Endothelial cell of umbilical vein (primary cell): ENCODE measurements at regions not wholly inside any gene's neighbourhood (a gene's known extent, or its start where the extent isn't known, plus 50 kb on each side); places are given as distances from the start of the nearest gene placed in this dataset.

Source experiments
- BruUV-seq: library from RNA; stranded (reverse); fragments of 400-500 nt; replicated peaks from 2 replicates; lab custom pipeline; 2021; lab: Mats Ljungman, UMichigan
- CTCF ChIA-PET: fragments of 300-600, 350-600 bp; sonication (Branson Sonifier 250); formaldehyde crosslinking; loops from one replicate; lab custom pipeline; 2021; ENCODE audit warnings: antibody characterized with exemption, inconsistent platforms; lab: Charles Lee
- POLR2A ChIA-PET: fragments of 300-600, 350-600 bp; sonication (Branson Sonifier 250); formaldehyde crosslinking; loops from one replicate; lab custom pipeline; 2021; ENCODE audit warnings: antibody characterized with exemption, inconsistent platforms; lab: Charles Lee
- DNase-seq: peaks from one replicate; pipeline ENCODE4 v3.0.0-alpha.2; 2011; ENCODE audit warnings: low read depth, low spot score
- FAIRE-seq: peaks from 2 replicates; lab custom pipeline; 2011; peaks lifted over from hg19 to GRCh38; lab: Jason Lieb, UNC
- H2AFZ ChIP-seq: 2 replicates; pipeline ENCODE4 v1.6.0; 2012; ENCODE audit warnings: low read depth, low read length, control low read depth, inconsistent platforms
- H3K27ac ChIP-seq: 2 replicates; pipeline ENCODE4 v1.5.1; 2011; ENCODE audit warnings: low read depth, mild to moderate bottlenecking, control low read depth, low read length, moderate library complexity; ENCODE audit not compliant: insufficient read depth
- H3K27me3 ChIP-seq, 2 experiments: 2 replicates each; pipeline versions ENCODE4 v1.6.0 to v1.6.1; 2011; ENCODE audit warnings: low read length in 2 of 2, mixed read lengths in 1 of 2; ENCODE audit not compliant: control insufficient read depth in 2 of 2, insufficient read depth in 2 of 2
- H3K36me3 ChIP-seq, 2 experiments: 2 replicates in 1 of 2; 3 replicates in 1 of 2; pipeline ENCODE4 v1.5.1; 2011; ENCODE audit warnings: low read length in 2 of 2, mild to moderate bottlenecking in 1 of 2, moderate library complexity in 1 of 2; ENCODE audit not compliant: control insufficient read depth in 2 of 2, insufficient read depth in 2 of 2; ENCODE audit errors: extremely low read depth in 1 of 2
- H3K4me1 ChIP-seq: 3 replicates; pipeline ENCODE4 v1.5.1; 2011; ENCODE audit warnings: mild to moderate bottlenecking, low read length; ENCODE audit not compliant: control insufficient read depth, insufficient read depth; ENCODE audit errors: extremely low read depth
- H3K4me2 ChIP-seq: 2 replicates; pipeline ENCODE4 v1.6.1; 2011; ENCODE audit warnings: low read length, control low read depth, mixed read lengths; ENCODE audit not compliant: insufficient read depth
- H3K4me3 ChIP-seq, 3 experiments: fragments of 200-600 bp in 1 of 3; sonication (generic), shearing (Covaris generic) in 1 of 3; replicated peaks in 1 of 3; 2 replicates each; pipeline ENCODE4 v1.5.1; 2011 to 2016; ENCODE audit warnings: control low read depth in 3 of 3, low read length in 3 of 3, mild to moderate bottlenecking in 2 of 3, inconsistent platforms in 1 of 3, low read depth in 1 of 3, moderate library complexity in 1 of 3; ENCODE audit not compliant: insufficient read depth in 1 of 3
- H3K79me2 ChIP-seq: 2 replicates; pipeline ENCODE4 v1.6.0; 2012; ENCODE audit warnings: low read length, inconsistent platforms; ENCODE audit not compliant: control insufficient read depth, insufficient read depth
- H3K9ac ChIP-seq: replicated peaks from 2 replicates; pipeline ENCODE3; 2011; ENCODE audit warnings: low read length, control low read depth; ENCODE audit not compliant: insufficient read depth; ENCODE audit errors: extremely low read depth
- H3K9me1 ChIP-seq: replicated peaks from 3 replicates; pipeline ENCODE4 v1.6.0; 2011; ENCODE audit warnings: mild to moderate bottlenecking, low read length; ENCODE audit not compliant: control insufficient read depth, insufficient read depth; ENCODE audit errors: extremely low read depth
- H3K9me3 ChIP-seq: replicated peaks from 2 replicates; pipeline ENCODE4 v1.5.1; 2012; ENCODE audit warnings: low read length, inconsistent platforms; ENCODE audit not compliant: control insufficient read depth, insufficient read depth
- H4K20me1 ChIP-seq: replicated peaks from 2 replicates; pipeline ENCODE3; 2011; ENCODE audit warnings: mild to moderate bottlenecking, low read length; ENCODE audit not compliant: control insufficient read depth, insufficient read depth; ENCODE audit errors: extremely low read depth
- CTCF ChIP-seq, 2 donors: IDR thresholded peaks; 1 replicate in 1 of 2; 2 replicates in 1 of 2; pipeline ENCODE4 v1.5.1; 2011; ENCODE audit warnings: low read length in 2 of 2, mild to moderate bottlenecking in 2 of 2, moderate library complexity in 2 of 2, control low read depth in 1 of 2, inconsistent platforms in 1 of 2, low read depth in 1 of 2; ENCODE audit not compliant: insufficient read depth in 1 of 2; ENCODE audit errors: extremely low read depth in 1 of 2
- EZH2 ChIP-seq: IDR thresholded peaks from 2 replicates; pipeline ENCODE4 v1.6.1; 2012; ENCODE audit warnings: borderline replicate concordance, low read depth, mild to moderate bottlenecking, moderate library complexity, low read length, inconsistent platforms; ENCODE audit not compliant: severe bottlenecking
- FOS ChIP-seq: IDR thresholded peaks from 2 replicates; pipeline ENCODE4 v1.6.1; 2011; ENCODE audit warnings: mild to moderate bottlenecking, low read length, moderate library complexity, borderline replicate concordance; ENCODE audit not compliant: insufficient read depth
- GATA2 ChIP-seq: IDR thresholded peaks from 2 replicates; pipeline ENCODE4 v1.7.0; 2011; ENCODE audit warnings: low read depth, mild to moderate bottlenecking, moderate library complexity, mixed read lengths, low read length; ENCODE audit not compliant: insufficient read length, insufficient read depth
- JUN ChIP-seq: IDR thresholded peaks from 2 replicates; pipeline ENCODE4 v1.6.1; 2011; ENCODE audit warnings: borderline replicate concordance, low read depth; ENCODE audit not compliant: insufficient read length, insufficient read depth
- MAX ChIP-seq: IDR thresholded peaks from 2 replicates; pipeline ENCODE4 v1.6.1; 2011; ENCODE audit not compliant: insufficient read depth, insufficient read length
- MYC ChIP-seq: IDR thresholded peaks from one replicate; pipeline ENCODE4 v1.6.1; 2011; ENCODE audit warnings: mild to moderate bottlenecking, low read depth, low read length
- POLR2A ChIP-seq: IDR thresholded peaks from 2 replicates; pipeline ENCODE4 v1.6.1; 2012; ENCODE audit warnings: low read depth, mild to moderate bottlenecking, control low read depth, low read length
- POLR2AphosphoS5 ChIP-seq: IDR thresholded peaks from 2 replicates; pipeline ENCODE4 v1.6.1; 2012; ENCODE audit warnings: low read depth, mild to moderate bottlenecking, control low read depth, low read length, moderate library complexity; ENCODE audit not compliant: insufficient read depth
- dilution Hi-C: fragments of 300-500 bp; cut with MboI; formaldehyde crosslinking; loops from one replicate; pipeline ENCODE4 v1.15.0; 2019; ENCODE audit warnings: low sequenced_read_pairs; ENCODE audit not compliant: extremely low pct_ligation_motif_present
- intact Hi-C: fragments of 100-400 bp; cut with micrococcal nuclease; formaldehyde crosslinking; loops from one replicate; pipeline ENCODE4 v1.10.0; 2022

GRCh38 chr11:134689886-134690285, 277.8 kb upstream of the B3GAT1 start:
- H3K9me3 ChIP-seq, result peaks cover 1% of the 10 kb centered on the region
- POLR2A ChIA-PET, result no interaction called here
- H3K27me3 ChIP-seq, result no peaks in the 10 kb centered on the region
- H3K27ac ChIP-seq, result no peak overlapping the region
- no peaks in the 10 kb centered on the region for H4K20me1 ChIP-seq
- no peak overlapping the region for H2AFZ ChIP-seq
- FAIRE-seq (no peak), DNase-seq (no peak)
- no peaks in the 10 kb centered on the region for H3K9me1 ChIP-seq
- dilution Hi-C loops (no loop called here), intact Hi-C loops (no loop called here)
- TF ChIP-seq JUN, result no peak
- TF ChIP-seq FOS, result no peak
- TF ChIP-seq CTCF (IDR thresholded peaks at IDR 0.05; ENCODE audit: extremely low read depth in 1 of 2, insufficient read depth in 1 of 2, low read depth in 1 of 2, low read length in 2 of 2), result no peak
- TF ChIP-seq GATA2, result no peak
- TF ChIP-seq EZH2, result no peak
- no peak for TF ChIP-seq POLR2A
- no peak for TF ChIP-seq POLR2AphosphoS5
- no peaks in the 10 kb centered on the region for H3K4me1 ChIP-seq
- no peak overlapping the region for H3K9ac ChIP-seq
- BruUV-seq, result no TSS peak
- H3K4me3 ChIP-seq, result no peak overlapping the region
- H3K36me3 ChIP-seq, result no peaks in the 10 kb centered on the region
- H3K4me2 ChIP-seq, result no peak overlapping the region
- H3K79me2 ChIP-seq, result no peaks in the 10 kb centered on the region
- CTCF ChIA-PET, result no interaction called here

- no peak overlapping the region for H3K4me3 ChIP-seq
- ChIA-PET CTCF (no interaction called here), POLR2A (no interaction called here)
- H3K9me1 ChIP-seq, result no peaks in the 10 kb centered on the region
- intact Hi-C loops, result no loop called here
- no peaks in the 10 kb centered on the region for H3K4me1 ChIP-seq
- peaks cover 1% of the 10 kb centered on the region for H3K9me3 ChIP-seq
- no peak overlapping the region for H3K27ac ChIP-seq
- DNase-seq, result no peak
- no TSS peak for BruUV-seq
- H3K4me2 ChIP-seq, result no peak overlapping the region
- no peaks in the 10 kb centered on the region for H3K36me3 ChIP-seq
- FAIRE-seq, result no peak
- dilution Hi-C loops, result no loop called here
- TF ChIP-seq EZH2, result no peak
- TF ChIP-seq JUN, result no peak
- no peak for TF ChIP-seq FOS
- no peak for TF ChIP-seq POLR2A
- TF ChIP-seq POLR2AphosphoS5, result no peak
- TF ChIP-seq MYC, result no peak
- no peak for TF ChIP-seq CTCF (IDR thresholded peaks at IDR 0.05; ENCODE audit: extremely low read depth in 1 of 2, insufficient read depth in 1 of 2, low read depth in 1 of 2, low read length in 2 of 2)
- TF ChIP-seq GATA2, result no peak
- TF ChIP-seq MAX, result no peak
- H3K9ac ChIP-seq, result no peak overlapping the region
- no peaks in the 10 kb centered on the region for H3K27me3 ChIP-seq
- H3K79me2 ChIP-seq, result no peaks in the 10 kb centered on the region
- H4K20me1 ChIP-seq, result no peaks in the 10 kb centered on the region
- H2AFZ ChIP-seq, result no peak overlapping the region
Measured at GRCh38 chr11:134687548-134687947, 275.5 kb upstream of the B3GAT1 start.
